GM12874 (cell line): ENCODE measurements at regions not wholly inside any gene's neighbourhood (a gene's known extent, or its start where the extent isn't known, plus 50 kb on each side); places are given as distances from the start of the nearest gene placed in this dataset.

Source experiments
- TF ChIP-seq, protein P1 (sequence below): IDR thresholded peaks from 2 replicates; pipeline ENCODE4 v1.5.1; 2011; ENCODE audit warnings: low read depth, mild to moderate bottlenecking, control low read depth, low read length, moderate library complexity; ENCODE audit not compliant: insufficient read depth

DNA sequence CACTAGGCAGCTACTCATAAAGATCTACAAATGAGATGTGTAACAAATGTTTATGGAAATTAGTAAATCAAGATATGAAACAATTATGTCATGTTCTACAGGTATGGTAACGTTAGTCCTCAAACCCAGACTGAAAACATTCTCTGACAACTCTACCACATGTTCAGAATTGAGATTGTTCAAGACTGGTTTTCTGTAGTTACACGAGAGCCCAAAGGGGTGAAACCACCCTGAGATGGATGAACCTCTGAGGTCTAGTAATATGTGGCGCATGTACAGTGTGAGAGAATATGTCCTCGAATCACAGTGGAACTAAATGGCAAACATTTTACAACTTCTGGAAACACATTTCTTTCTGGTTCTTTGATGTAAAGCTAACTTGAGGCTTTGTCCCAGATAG, 614.3 kb downstream of the ZEB2 start:
- TF ChIP-seq, protein P1, sequence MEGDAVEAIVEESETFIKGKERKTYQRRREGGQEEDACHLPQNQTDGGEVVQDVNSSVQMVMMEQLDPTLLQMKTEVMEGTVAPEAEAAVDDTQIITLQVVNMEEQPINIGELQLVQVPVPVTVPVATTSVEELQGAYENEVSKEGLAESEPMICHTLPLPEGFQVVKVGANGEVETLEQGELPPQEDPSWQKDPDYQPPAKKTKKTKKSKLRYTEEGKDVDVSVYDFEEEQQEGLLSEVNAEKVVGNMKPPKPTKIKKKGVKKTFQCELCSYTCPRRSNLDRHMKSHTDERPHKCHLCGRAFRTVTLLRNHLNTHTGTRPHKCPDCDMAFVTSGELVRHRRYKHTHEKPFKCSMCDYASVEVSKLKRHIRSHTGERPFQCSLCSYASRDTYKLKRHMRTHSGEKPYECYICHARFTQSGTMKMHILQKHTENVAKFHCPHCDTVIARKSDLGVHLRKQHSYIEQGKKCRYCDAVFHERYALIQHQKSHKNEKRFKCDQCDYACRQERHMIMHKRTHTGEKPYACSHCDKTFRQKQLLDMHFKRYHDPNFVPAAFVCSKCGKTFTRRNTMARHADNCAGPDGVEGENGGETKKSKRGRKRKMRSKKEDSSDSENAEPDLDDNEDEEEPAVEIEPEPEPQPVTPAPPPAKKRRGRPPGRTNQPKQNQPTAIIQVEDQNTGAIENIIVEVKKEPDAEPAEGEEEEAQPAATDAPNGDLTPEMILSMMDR, result no peak

DNA sequence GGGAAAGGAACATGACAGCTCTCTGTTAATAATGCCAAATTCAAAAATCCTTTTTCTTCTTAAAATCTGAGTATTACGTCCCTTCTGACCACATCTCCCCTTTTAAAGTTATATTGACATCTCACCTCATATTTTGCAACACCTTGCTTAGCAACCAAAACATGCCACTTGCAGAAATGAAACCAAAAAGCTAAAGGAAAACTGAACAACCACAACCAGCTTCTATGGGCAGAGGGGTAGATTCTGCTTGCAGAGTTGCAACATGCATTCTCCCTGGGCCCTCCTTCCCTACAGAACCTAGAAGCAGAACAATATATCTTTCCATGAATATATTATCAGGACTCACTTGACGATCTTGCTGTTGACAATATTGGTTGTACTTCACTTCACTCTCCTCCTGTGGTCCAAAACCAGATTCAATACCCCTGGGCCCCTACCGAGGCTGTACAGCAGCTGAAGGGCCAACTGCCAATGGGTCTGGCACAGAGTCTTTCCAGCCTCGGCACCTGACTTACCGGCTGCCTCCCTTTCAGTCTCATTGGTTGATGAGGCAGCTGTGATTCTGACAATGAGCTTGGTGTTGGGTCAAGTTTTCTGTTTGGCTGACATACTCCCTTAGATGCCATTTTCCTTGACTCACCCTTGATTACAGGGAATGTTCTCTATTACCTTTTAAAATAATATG, 616.6 kb downstream of the ZEB2 start:
- TF ChIP-seq, protein P1, result no peak

DNA sequence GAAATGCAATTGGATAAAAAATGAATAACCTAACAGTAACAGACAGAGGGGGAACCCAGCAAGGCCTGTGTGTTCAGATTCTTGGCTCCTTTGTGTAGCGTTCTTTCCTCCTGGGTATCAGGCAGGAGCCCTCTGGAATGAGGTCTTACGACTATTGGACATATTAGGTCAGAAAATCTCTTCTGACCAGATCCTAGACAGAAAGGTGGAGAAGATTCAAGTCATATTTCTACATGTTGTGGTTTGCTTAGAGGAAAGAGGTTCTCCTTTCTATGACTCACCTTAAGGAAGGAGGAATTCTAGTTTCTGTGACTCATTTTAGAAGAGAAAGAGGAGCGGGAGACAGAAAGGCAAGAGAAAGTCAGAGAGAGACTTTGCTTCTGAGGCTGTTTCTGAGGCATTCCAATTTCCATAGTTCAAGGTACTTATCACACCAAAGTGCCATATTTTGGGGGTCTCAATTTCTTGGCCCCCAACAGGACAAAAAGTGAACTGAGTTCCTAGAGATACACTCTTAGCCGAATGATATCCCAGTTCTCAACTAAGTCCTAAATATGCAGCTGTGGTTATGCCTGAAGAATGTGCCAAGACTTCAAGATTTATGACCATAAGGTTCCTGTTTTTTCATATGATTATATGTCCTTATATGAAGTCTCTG, 618.6 kb downstream of the ZEB2 start:
- TF ChIP-seq, protein P1, result no peak

DNA sequence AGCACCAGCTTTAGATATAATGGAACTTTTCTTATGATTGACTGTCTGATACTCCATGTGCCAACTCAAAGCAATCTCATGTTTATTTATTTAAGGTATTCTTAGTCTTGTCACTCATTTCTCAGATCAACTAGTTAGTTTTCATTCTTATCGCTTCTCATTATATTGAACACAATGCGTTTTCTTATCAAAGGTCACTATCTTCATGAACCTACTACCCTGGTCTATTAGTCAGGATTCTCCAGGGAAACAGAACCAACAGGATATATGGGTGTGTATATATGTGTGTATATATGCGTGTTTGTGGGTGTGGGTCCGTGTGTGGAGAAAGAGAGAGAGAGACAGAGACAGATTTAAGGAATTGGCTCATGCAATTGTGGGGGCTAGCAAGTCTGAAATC, 619.9 kb downstream of the ZEB2 start:
- TF ChIP-seq, protein P1, result no peak

DNA sequence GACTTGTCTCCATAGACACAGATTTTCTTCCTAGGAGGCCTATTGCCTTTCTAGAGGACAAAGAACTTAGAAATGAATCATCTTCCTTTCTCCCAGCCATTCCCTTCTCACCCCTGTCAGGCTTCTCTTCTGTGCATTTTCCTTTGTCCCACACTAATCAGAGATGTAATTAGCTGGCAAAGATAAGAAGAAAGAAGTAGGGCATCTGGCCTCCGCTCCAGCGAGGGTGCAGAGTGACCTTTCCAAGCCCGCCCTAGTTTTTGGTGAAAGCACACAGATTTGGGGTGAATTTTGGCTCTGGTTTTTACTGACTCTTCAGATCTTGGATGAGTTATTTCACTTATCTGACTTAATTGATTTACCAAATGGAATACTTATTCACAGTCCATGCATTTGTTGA, 626.5 kb downstream of the ZEB2 start:
- TF ChIP-seq, protein P1, result no peak

DNA sequence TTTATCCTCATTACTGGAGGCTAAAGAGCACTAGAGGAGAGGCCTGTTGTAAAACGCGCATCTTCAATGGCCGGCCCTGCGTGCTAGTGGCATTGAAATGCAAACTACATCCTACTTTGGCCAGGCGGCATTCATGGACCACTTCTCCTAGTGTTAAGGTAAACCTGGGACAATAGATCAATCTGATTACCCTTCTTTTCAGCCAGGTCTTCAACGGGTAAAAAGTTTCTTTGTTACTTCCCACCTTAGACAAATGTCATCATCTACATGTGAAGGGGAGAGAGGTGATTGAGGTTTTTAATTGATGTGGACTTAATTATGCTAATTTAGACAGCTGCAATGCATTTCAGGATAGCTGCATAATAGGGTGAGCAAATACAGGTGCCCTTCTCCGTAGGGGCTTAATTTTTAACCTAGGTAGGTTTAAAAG, 628.0 kb downstream of the ZEB2 start:
- TF ChIP-seq, protein P1, result no peak

DNA sequence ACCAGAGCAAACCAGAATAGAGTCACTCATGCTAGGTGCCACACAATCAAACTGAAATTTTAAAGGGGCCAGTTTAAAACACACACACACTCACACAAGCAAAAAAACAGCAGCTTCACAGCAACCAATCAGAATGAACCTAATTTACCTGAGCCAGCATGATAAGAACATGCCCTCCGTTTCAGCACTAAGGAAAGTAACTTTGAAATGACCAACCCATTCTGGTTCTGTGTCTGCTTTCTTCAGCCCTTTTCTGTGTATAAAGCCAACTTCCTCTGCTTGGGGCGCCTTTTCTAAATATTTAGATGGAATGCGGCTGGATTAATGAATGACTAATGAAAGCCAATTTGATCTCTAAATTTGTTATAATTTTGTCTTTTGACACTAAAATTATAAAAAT, 629.1 kb downstream of the ZEB2 start:
- TF ChIP-seq, protein P1, result no peak
